Osteoblast (primary cell): ENCODE measurements at regions not wholly inside any gene's neighbourhood (a gene's known extent, or its start where the extent isn't known, plus 50 kb on each side); places are given as distances from the start of the nearest gene placed in this dataset.

Experiments used
- DNase-seq: peaks from one replicate; pipeline ENCODE4 v3.0.0; 2011; ENCODE audit warnings: low spot score, mixed read lengths; ENCODE audit not compliant: insufficient read length; ENCODE audit errors: missing footprints
- H2AFZ ChIP-seq: 2 replicates; pipeline ENCODE4 v1.6.0; 2011; ENCODE audit warnings: mild to moderate bottlenecking, low read length
- H3K27ac ChIP-seq: 2 replicates; pipeline ENCODE4 v1.5.1; 2011; ENCODE audit warnings: mild to moderate bottlenecking, low read depth, low read length, moderate library complexity
- H3K27me3 ChIP-seq: 2 replicates; pipeline ENCODE4 v1.6.0; 2012; ENCODE audit warnings: mild to moderate bottlenecking, control low read depth, inconsistent platforms, low read length, moderate library complexity; ENCODE audit not compliant: insufficient read depth
- H3K36me3 ChIP-seq: 2 replicates; pipeline ENCODE4 v1.5.1; 2011; ENCODE audit warnings: mild to moderate bottlenecking, low read length, control low read depth, moderate library complexity; ENCODE audit not compliant: insufficient read depth
- H3K4me1 ChIP-seq: 2 replicates; pipeline ENCODE4 v1.5.1; 2011; ENCODE audit warnings: mild to moderate bottlenecking, low read length, control low read depth, moderate library complexity; ENCODE audit not compliant: insufficient read depth
- H3K4me2 ChIP-seq: 2 replicates; pipeline ENCODE4 v1.6.0; 2011; ENCODE audit warnings: mild to moderate bottlenecking, low read length; ENCODE audit not compliant: insufficient read depth
- H3K4me3 ChIP-seq: fragments of 200-600 bp; sonication (generic); 3 replicates; pipeline ENCODE4 v1.5.1; 2012; ENCODE audit warnings: mild to moderate bottlenecking, low read length, inconsistent platforms; ENCODE audit not compliant: insufficient read depth
- H3K79me2 ChIP-seq: 2 replicates; pipeline ENCODE4 v1.6.0; 2012; ENCODE audit warnings: mild to moderate bottlenecking, low read length, control low read depth, inconsistent platforms; ENCODE audit not compliant: insufficient read depth
- H3K9me3 ChIP-seq: 2 replicates; pipeline ENCODE4 v1.5.1; 2011; ENCODE audit warnings: low read depth, low read length, control low read depth
- H4K20me1 ChIP-seq: 2 replicates; pipeline ENCODE4 v1.6.0; 2012; ENCODE audit warnings: mild to moderate bottlenecking, low read length, control low read depth; ENCODE audit not compliant: insufficient read depth
- TF ChIP-seq, protein P1 (sequence below): IDR thresholded peaks from 2 replicates; pipeline ENCODE4 v1.5.1; 2011; ENCODE audit warnings: mild to moderate bottlenecking, low read depth, low read length, moderate library complexity; ENCODE audit errors: extremely low read depth

DNA sequence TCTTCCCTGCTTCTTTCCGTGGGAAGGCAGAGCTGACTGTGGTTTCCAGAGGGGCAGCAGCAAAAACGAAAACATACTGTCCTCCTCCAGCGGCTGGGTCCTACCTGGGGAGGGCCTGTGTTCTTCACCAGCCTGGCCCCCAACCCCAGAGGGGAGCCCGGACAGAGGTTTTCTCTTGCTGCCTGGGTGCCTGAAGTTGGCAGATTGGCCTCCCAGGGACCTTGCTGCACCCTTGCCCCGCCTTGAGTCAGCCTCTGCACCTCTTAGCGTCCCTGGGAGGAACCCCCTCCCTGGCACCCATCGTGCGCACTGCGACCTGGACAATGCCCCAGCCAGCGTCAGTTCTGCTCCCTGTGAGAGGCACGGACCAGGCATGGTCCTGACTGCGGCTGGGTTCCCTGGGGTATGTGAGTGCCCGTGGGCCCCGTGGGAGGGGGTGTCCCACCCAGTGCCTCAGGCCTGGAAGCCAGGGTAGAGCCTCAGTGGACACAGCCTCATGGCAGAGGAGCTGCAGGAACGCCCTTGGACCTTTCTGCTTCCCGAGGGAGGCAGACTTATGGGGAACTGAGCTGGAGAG is 56.8 kb upstream of the PRR23E start:
- H3K79me2 ChIP-seq, result no peaks in the 10 kb centered on the region
- TF ChIP-seq, protein P1, sequence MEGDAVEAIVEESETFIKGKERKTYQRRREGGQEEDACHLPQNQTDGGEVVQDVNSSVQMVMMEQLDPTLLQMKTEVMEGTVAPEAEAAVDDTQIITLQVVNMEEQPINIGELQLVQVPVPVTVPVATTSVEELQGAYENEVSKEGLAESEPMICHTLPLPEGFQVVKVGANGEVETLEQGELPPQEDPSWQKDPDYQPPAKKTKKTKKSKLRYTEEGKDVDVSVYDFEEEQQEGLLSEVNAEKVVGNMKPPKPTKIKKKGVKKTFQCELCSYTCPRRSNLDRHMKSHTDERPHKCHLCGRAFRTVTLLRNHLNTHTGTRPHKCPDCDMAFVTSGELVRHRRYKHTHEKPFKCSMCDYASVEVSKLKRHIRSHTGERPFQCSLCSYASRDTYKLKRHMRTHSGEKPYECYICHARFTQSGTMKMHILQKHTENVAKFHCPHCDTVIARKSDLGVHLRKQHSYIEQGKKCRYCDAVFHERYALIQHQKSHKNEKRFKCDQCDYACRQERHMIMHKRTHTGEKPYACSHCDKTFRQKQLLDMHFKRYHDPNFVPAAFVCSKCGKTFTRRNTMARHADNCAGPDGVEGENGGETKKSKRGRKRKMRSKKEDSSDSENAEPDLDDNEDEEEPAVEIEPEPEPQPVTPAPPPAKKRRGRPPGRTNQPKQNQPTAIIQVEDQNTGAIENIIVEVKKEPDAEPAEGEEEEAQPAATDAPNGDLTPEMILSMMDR, result no peak

DNA sequence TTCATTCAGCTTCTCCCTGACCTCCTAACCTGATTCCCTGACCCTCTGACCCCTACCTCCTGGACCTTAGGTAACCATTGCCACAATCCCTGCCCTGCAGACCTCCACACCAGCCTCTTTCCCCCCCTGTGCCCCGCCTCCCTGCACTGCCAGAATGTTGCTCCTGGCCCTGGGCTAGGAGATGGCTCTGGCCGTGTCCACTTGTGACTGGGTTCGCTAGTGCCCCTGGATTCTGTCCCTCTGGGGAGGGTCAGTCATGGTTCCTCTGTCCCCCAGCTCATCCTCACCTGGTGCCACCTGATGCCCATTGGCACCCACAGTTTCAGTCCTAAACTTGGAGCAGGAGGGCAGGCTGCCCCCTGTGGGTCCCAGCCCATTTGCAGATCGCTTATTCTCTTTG is 56.2 kb upstream of the PRR23E start:
- Histone ChIP-seq H3K9me3 (no peaks in the 10 kb centered on the region), H3K4me1 (no peaks in the 10 kb centered on the region), H2AFZ (no peak overlapping the region), H3K27me3 (peaks cover 52% of the 10 kb centered on the region), H3K79me2 (no peaks in the 10 kb centered on the region), H3K36me3 (no peaks in the 10 kb centered on the region), H3K4me3 (no peak overlapping the region), H3K27ac (no peak overlapping the region), H4K20me1 (no peaks in the 10 kb centered on the region), H3K4me2 (no peak overlapping the region)
- no peak for DNase-seq
- TF ChIP-seq, protein P1, result no peak

More for the DNA sequence above, 56.8 kb upstream of the PRR23E start:
- no peaks in the 10 kb centered on the region for H4K20me1 ChIP-seq
- DNase-seq, result no peak
- no peak overlapping the region for H3K4me2 ChIP-seq
- H3K4me1 ChIP-seq, result no peaks in the 10 kb centered on the region
- peaks cover 52% of the 10 kb centered on the region for H3K27me3 ChIP-seq
- no peaks in the 10 kb centered on the region for H3K36me3 ChIP-seq
- no peaks in the 10 kb centered on the region for H3K9me3 ChIP-seq
- H3K4me3 ChIP-seq, result no peak overlapping the region
- H3K27ac ChIP-seq, result no peak overlapping the region
- H2AFZ ChIP-seq, result no peak overlapping the region

DNA sequence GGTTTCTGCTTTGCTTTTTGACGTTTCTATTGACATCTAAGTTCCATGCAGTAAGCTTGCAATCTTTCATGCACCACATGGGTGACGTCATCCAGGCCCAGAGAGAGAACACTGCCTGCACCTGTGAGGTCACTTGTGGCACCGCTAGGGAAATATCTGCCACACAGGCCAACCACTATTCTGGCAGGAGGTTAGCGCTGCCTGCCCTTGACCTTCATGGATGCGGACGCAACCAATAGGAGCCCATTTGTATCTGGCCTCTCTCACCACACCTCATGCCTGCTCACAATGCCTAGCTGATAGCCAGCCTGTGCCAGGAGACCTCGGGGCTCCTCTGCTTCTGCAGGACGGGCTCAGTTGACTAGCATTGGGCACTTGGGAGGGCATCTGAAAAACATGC is 55.8 kb upstream of the PRR23E start:
- no peak for DNase-seq
- no peak overlapping the region for H3K27ac ChIP-seq
- no peaks in the 10 kb centered on the region for H4K20me1 ChIP-seq
- H3K4me2 ChIP-seq, result no peak overlapping the region
- no peak overlapping the region for H2AFZ ChIP-seq
- no peaks in the 10 kb centered on the region for H3K36me3 ChIP-seq
- peaks cover 52% of the 10 kb centered on the region for H3K27me3 ChIP-seq
- H3K79me2 ChIP-seq, result no peaks in the 10 kb centered on the region
- TF ChIP-seq, protein P1, result no peak
- no peak overlapping the region for H3K4me3 ChIP-seq
- no peaks in the 10 kb centered on the region for H3K9me3 ChIP-seq
- no peaks in the 10 kb centered on the region for H3K4me1 ChIP-seq

DNA sequence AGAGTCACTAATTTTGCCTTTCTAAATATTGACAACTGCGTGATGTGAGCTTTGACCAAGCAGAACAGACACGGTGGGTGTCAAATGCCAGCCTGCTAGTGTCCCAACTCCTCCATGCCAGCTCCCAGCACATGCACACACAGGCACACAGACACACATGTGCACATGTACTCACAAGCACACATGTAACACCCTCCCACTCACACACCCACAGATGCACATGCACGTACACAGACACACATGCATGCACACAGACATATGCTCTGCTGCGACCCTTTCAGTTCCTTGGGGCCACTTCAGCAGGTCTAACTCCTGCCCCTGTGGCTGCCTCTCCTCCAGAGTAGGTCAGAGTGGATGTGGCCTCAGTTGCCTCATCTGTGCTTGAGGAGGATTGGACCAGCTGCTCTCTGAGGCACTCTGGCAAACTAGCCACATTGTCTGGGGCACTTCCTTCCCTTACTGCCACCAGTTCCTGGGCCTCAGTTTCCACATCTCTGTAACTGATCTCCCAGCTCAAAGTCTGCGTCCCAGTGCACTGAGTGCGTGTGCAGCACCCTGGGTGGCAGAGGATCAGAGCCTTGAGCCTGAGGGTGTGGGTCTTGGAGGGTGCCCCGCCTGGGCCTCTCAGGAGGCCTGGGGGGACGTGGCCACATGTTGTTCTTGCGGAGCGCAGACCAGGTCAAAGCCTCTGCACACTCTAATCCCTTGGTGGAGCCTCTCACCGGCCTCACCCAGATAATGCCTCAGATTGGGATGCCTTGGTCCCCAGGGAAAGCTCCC is 55.0 kb upstream of the PRR23E start:
- Histone ChIP-seq H3K4me2 (no peak overlapping the region), H4K20me1 (no peaks in the 10 kb centered on the region), H2AFZ (no peak overlapping the region), H3K27ac (no peak overlapping the region), H3K36me3 (no peaks in the 10 kb centered on the region), H3K4me3 (no peak overlapping the region), H3K79me2 (no peaks in the 10 kb centered on the region), H3K9me3 (no peaks in the 10 kb centered on the region), H3K27me3 (peaks cover 44% of the 10 kb centered on the region), H3K4me1 (no peaks in the 10 kb centered on the region)
- no peak for DNase-seq
- TF ChIP-seq, protein P1, result no peak
